Panc1 (cell line): ENCODE measurements at regions not wholly inside any gene's neighbourhood (a gene's known extent, or its start where the extent isn't known, plus 50 kb on each side); places are given as distances from the start of the nearest gene placed in this dataset.

Experiments
- ATAC-seq: fragments of 200-7000 bp; cut with Tn5 transposase; 2 replicates; pipeline ENCODE4 v1.9.1; 2020; ENCODE audit warnings: mild to moderate bottlenecking, moderate library complexity
- BruUV-seq: library from RNA; stranded (reverse); fragments of 400-500 nt; replicated peaks from 2 replicates; lab custom pipeline; 2021; lab: Mats Ljungman, UMichigan
- CTCF ChIA-PET: fragments of 300-600 bp; sonication (Branson Sonifier 250); formaldehyde crosslinking; loops from one replicate; lab custom pipeline; 2022; ENCODE audit warnings: antibody characterized with exemption; lab: Charles Lee
- POLR2A ChIA-PET: fragments of 300-600 bp; sonication (Branson Sonifier 250); formaldehyde crosslinking; loops from one replicate; lab custom pipeline; 2022; ENCODE audit warnings: antibody characterized with exemption; lab: Charles Lee
- DNase-seq: peaks from one replicate; pipeline ENCODE4 v3.0.0-alpha.2; 2010; ENCODE audit warnings: low read depth, low spot score
- H3K27ac ChIP-seq: 2 replicates; pipeline ENCODE4 v1.5.1; 2011; ENCODE audit warnings: mild to moderate bottlenecking, low read length, inconsistent platforms
- H3K27me3 ChIP-seq: fragments of 200-500 bp; sonication (Bioruptor generic); 2 replicates; pipeline ENCODE4 v1.6.0; 2014; ENCODE audit warnings: low read length, inconsistent platforms; ENCODE audit not compliant: control insufficient read depth, insufficient read depth
- H3K36me3 ChIP-seq: fragments of 200-500 bp; sonication (Bioruptor generic); 2 replicates; pipeline ENCODE4 v1.5.1; 2014; ENCODE audit warnings: inconsistent platforms, mild to moderate bottlenecking, low read length, moderate library complexity; ENCODE audit not compliant: control insufficient read depth, insufficient read depth
- H3K4me1 ChIP-seq: 2 replicates; pipeline ENCODE4 v1.5.1; 2011; ENCODE audit warnings: inconsistent platforms, mild to moderate bottlenecking, low read length, moderate library complexity; ENCODE audit not compliant: control insufficient read depth, insufficient read depth
- H3K4me3 ChIP-seq, 2 experiments: 2 replicates each; pipeline ENCODE4 v1.5.1; 2011 to 2012; ENCODE audit warnings: low read depth in 2 of 2, low read length in 2 of 2, mild to moderate bottlenecking in 2 of 2, inconsistent platforms in 1 of 2, moderate library complexity in 1 of 2
- H3K9me3 ChIP-seq: fragments of 200-500 bp; sonication (Bioruptor generic); 2 replicates; pipeline ENCODE4 v1.5.1; 2014; ENCODE audit warnings: low read depth, mild to moderate bottlenecking, inconsistent platforms, low read length, moderate library complexity; ENCODE audit not compliant: control insufficient read depth, insufficient read depth
- POLR2AphosphoS5 ChIP-seq: IDR thresholded peaks from 2 replicates; pipeline ENCODE4 v1.6.1; 2012; ENCODE audit warnings: mild to moderate bottlenecking, low read depth, low read length, moderate library complexity
- REST ChIP-seq, 2 experiments: IDR thresholded peaks; 2 replicates each; pipeline ENCODE4 v1.6.1; 2011 to 2012; ENCODE audit warnings: low read depth in 2 of 2, control low read depth in 1 of 2, low read length in 1 of 2, mild to moderate bottlenecking in 1 of 2, moderate library complexity in 1 of 2; ENCODE audit not compliant: insufficient read depth in 1 of 2
- SIN3A ChIP-seq: IDR thresholded peaks from 2 replicates; pipeline ENCODE4 v1.6.1; 2012; ENCODE audit warnings: low read depth, mild to moderate bottlenecking, low read length, moderate library complexity, borderline replicate concordance; ENCODE audit not compliant: insufficient read depth
- TCF7L2 ChIP-seq: IDR thresholded peaks from 2 replicates; pipeline ENCODE4 v1.6.1; 2011; ENCODE audit warnings: mild to moderate bottlenecking, low read depth, low read length, inconsistent platforms
- in situ Hi-C: cut with HindIII; loops from 2 replicates; pipeline ENCODE4 v1.10.0; 2016; ENCODE audit warnings: low sequenced_read_pairs, low pct_unique_long_range_greater_than_20kb
- intact Hi-C: fragments of 100-400 bp; cut with micrococcal nuclease; formaldehyde crosslinking; loops from one replicate; pipeline ENCODE4 v1.10.0; 2022; ENCODE audit not compliant: unreplicated experiment
- TF ChIP-seq, protein P1 (sequence below): fragments of 450-650 bp; IDR thresholded peaks from 2 replicates; pipeline ENCODE4 v1.5.1; 2017; ENCODE audit warnings: mild to moderate bottlenecking

- in situ Hi-C loops (no loop called here), intact Hi-C loops (no loop called here)
- Histone ChIP-seq H3K27ac (no peak overlapping the region), H3K36me3 (no peaks in the 10 kb centered on the region), H3K4me1 (no peaks in the 10 kb centered on the region), H3K27me3 (no peaks in the 10 kb centered on the region), H3K4me3 (no peak overlapping the region), H3K9me3 (no peaks in the 10 kb centered on the region)
- ChIA-PET POLR2A (no interaction called here), CTCF (no interaction called here)
- DNase-seq = no peak
- no peak for ATAC-seq
- TF ChIP-seq, protein P1, sequence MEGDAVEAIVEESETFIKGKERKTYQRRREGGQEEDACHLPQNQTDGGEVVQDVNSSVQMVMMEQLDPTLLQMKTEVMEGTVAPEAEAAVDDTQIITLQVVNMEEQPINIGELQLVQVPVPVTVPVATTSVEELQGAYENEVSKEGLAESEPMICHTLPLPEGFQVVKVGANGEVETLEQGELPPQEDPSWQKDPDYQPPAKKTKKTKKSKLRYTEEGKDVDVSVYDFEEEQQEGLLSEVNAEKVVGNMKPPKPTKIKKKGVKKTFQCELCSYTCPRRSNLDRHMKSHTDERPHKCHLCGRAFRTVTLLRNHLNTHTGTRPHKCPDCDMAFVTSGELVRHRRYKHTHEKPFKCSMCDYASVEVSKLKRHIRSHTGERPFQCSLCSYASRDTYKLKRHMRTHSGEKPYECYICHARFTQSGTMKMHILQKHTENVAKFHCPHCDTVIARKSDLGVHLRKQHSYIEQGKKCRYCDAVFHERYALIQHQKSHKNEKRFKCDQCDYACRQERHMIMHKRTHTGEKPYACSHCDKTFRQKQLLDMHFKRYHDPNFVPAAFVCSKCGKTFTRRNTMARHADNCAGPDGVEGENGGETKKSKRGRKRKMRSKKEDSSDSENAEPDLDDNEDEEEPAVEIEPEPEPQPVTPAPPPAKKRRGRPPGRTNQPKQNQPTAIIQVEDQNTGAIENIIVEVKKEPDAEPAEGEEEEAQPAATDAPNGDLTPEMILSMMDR = no peak
- TF ChIP-seq POLR2AphosphoS5 (no peak), SIN3A (no peak), TCF7L2 (no peak), REST (IDR thresholded peaks at IDR 0.05; ENCODE audit: insufficient read depth in 1 of 2, low read depth in 2 of 2, low read length in 1 of 2) (no peak)
- BruUV-seq = no TSS peak
These were observed 78.8 kb downstream of the DHCR7 start for GRCh38 chr11:71369411-71369810.

- no peaks in the 10 kb centered on the region for H3K9me3 ChIP-seq
- no peaks in the 10 kb centered on the region for H3K36me3 ChIP-seq
- POLR2A ChIA-PET = no interaction called here
- TF ChIP-seq POLR2AphosphoS5 = no peak
- TF ChIP-seq REST (IDR thresholded peaks at IDR 0.05; ENCODE audit: insufficient read depth in 1 of 2, low read depth in 2 of 2, low read length in 1 of 2) = no peak
- TF ChIP-seq, protein P1 = no peak
- no peak for TF ChIP-seq TCF7L2
- H3K4me3 ChIP-seq = no peak overlapping the region
- CTCF ChIA-PET = interaction anchor here (0.6 kb wide), 1 partner anchor 107 kb away, joined by 3 read pairs; no protein-coding TSS in a partner anchor
- intact Hi-C loops = no loop called here
- in situ Hi-C loops = no loop called here
- DNase-seq = no peak
- no peak overlapping the region for H3K27ac ChIP-seq
- H3K4me1 ChIP-seq = no peaks in the 10 kb centered on the region
- no TSS peak for BruUV-seq
- no peak for ATAC-seq
- no peaks in the 10 kb centered on the region for H3K27me3 ChIP-seq
These were observed 79.2 kb downstream of the DHCR7 start for GRCh38 chr11:71368966-71369365.
